K562 (cell line): ENCODE measurements at regions not wholly inside any gene's neighbourhood (a gene's known extent, or its start where the extent isn't known, plus 50 kb on each side); places are given as distances from the start of the nearest gene placed in this dataset.

Experiments
- ATAC-seq: fragments of 200-7000 bp; cut with Tn5 transposase; 3 replicates; pipeline ENCODE4 v1.9.1; 2020; ENCODE audit warnings: moderate library complexity
- BruUV-seq: library from RNA; stranded (reverse); fragments of 400-500 nt; replicated peaks from 2 replicates; lab custom pipeline; 2021; lab: Mats Ljungman, UMichigan
- CTCF ChIA-PET: fragments of 300-600 bp; formaldehyde crosslinking; extraction: SDS; loops from one replicate; lab custom pipeline; 2021; ENCODE audit warnings: low intra/inter-chr PET ratio; lab: Yijun Ruan, JAX
- POLR2A ChIA-PET: fragments of 300-600, 350-650 bp; sonication (Branson Sonifier 250); formaldehyde crosslinking; extraction: SDS; loops from one replicate; lab custom pipeline; 2021; ENCODE audit warnings: antibody characterized with exemption, inconsistent platforms; lab: Yijun Ruan, JAX
- DNase-seq, 4 experiments: peaks; one replicate each; pipeline versions ENCODE4 v3.0.0 to v3.0.0-alpha.2; 2011 to 2018; ENCODE audit warnings: low spot score in 3 of 4, mixed read lengths in 3 of 4; ENCODE audit errors: extremely low read depth in 1 of 4
- FAIRE-seq: peaks from 2 replicates; lab custom pipeline; 2011; peaks lifted over from hg19 to GRCh38; lab: Jason Lieb, UNC
- H2AFZ ChIP-seq: 2 replicates; pipeline ENCODE4 v1.6.0; 2011; ENCODE audit warnings: low read depth, low read length, control low read depth, inconsistent platforms
- H3K27ac ChIP-seq: fragments of 200-600 bp; 3 replicates; pipeline ENCODE4 v1.8.0; 2011; ENCODE audit warnings: low read depth, mild to moderate bottlenecking, control low read depth, inconsistent platforms, low read length, moderate library complexity, mixed read lengths; ENCODE audit errors: extremely low read depth
- H3K27me3 ChIP-seq, 2 experiments: fragments of 300-600 bp in 1 of 2; 2 replicates in 1 of 2; 3 replicates in 1 of 2; pipeline versions ENCODE4 v1.6.0 to v1.8.0; 2011; ENCODE audit warnings: inconsistent platforms in 2 of 2, low read length in 2 of 2, mild to moderate bottlenecking in 1 of 2, mixed read lengths in 1 of 2, moderate library complexity in 1 of 2; ENCODE audit not compliant: control insufficient read depth in 2 of 2, insufficient read depth in 2 of 2
- H3K36me3 ChIP-seq: fragments of 300-600 bp; 3 replicates; pipeline ENCODE4 v1.8.0; 2011; ENCODE audit warnings: mild to moderate bottlenecking, low read length, inconsistent platforms; ENCODE audit not compliant: control insufficient read depth, insufficient read depth
- H3K4me1 ChIP-seq, 2 experiments: fragments of 200-600 bp in 1 of 2; replicated peaks in 1 of 2; 2 replicates in 1 of 2; 3 replicates in 1 of 2; pipeline versions ENCODE4 v1.5.1 to v1.8.0; 2011; ENCODE audit warnings: inconsistent platforms in 2 of 2, low read length in 2 of 2, mild to moderate bottlenecking in 1 of 2, mixed read lengths in 1 of 2, moderate library complexity in 1 of 2; ENCODE audit not compliant: control insufficient read depth in 2 of 2, insufficient read depth in 2 of 2
- H3K4me2 ChIP-seq: 2 replicates; pipeline ENCODE4 v1.6.1; 2011; ENCODE audit warnings: low read length, control low read depth, inconsistent platforms, mixed read lengths; ENCODE audit not compliant: insufficient read depth
- H3K4me3 ChIP-seq: fragments of 200-600 bp; sonication (generic), shearing (Covaris generic); 2 replicates; pipeline ENCODE4 v1.5.1; 2016; ENCODE audit warnings: control low read depth, inconsistent platforms
- H3K79me2 ChIP-seq: fragments of 200-600 bp; 3 replicates; pipeline ENCODE4 v1.8.0; 2011; ENCODE audit warnings: low read length, inconsistent platforms; ENCODE audit not compliant: control insufficient read depth, insufficient read depth
- H3K9ac ChIP-seq, 2 experiments: 2 replicates each; pipeline versions ENCODE4 v1.6.0 to v1.6.1; 2011; ENCODE audit warnings: low read depth in 2 of 2, low read length in 2 of 2, control low read depth in 1 of 2, inconsistent platforms in 1 of 2, mild to moderate bottlenecking in 1 of 2, mixed read lengths in 1 of 2; ENCODE audit not compliant: insufficient read depth in 1 of 2
- H3K9me1 ChIP-seq: one replicate; pipeline ENCODE4 v1.6.0; 2011; ENCODE audit warnings: inconsistent platforms, mild to moderate bottlenecking, low read length, moderate library complexity; ENCODE audit not compliant: control insufficient read depth, insufficient read depth
- H3K9me3 ChIP-seq: replicated peaks from 2 replicates; pipeline ENCODE4 v1.5.1; 2011; ENCODE audit warnings: low read depth, low read length, inconsistent platforms; ENCODE audit not compliant: control insufficient read depth, insufficient read depth
- H4K20me1 ChIP-seq: replicated peaks from 2 replicates; pipeline ENCODE4 v1.6.1; 2011; ENCODE audit warnings: low read length, inconsistent platforms, mixed read lengths; ENCODE audit not compliant: control insufficient read depth, insufficient read depth
- ARNT ChIP-seq, 2 experiments: fragments of 450-650 bp; IDR thresholded peaks; 2 replicates each; pipeline ENCODE4 v1.6.1; 2016; ENCODE audit warnings: mild to moderate bottlenecking in 1 of 2
- DPF2 ChIP-seq: fragments of 450-650 bp; IDR thresholded peaks from 2 replicates; pipeline ENCODE4 v1.6.1; 2016
- MTA3 ChIP-seq: fragments of 450-650 bp; formaldehyde crosslinking; IDR thresholded peaks from 2 replicates; pipeline ENCODE4 v1.6.1; 2017; ENCODE audit warnings: mild to moderate bottlenecking, borderline replicate concordance
- RAD51 ChIP-seq: fragments of 450-650 bp; IDR thresholded peaks from 2 replicates; pipeline ENCODE4 v1.7.1; 2016; ENCODE audit warnings: low read depth, mild to moderate bottlenecking, borderline replicate concordance
- TGIF2 ChIP-seq: sonication (generic); formaldehyde crosslinking; IDR thresholded peaks from 2 replicates; pipeline ENCODE4 v1.8.1; 2022; ENCODE audit warnings: mild to moderate bottlenecking, missing genetic modification reagents, moderate library complexity
- TRIM28 ChIP-seq: fragments of 450-650 bp; IDR thresholded peaks from 2 replicates; pipeline ENCODE4 v1.6.1; 2017
- WGBS: fragments of 100-300 bp; shearing (Covaris generic); methylation state at CpG from one replicate; pipeline ENCODE4 v1.1.6; 2016; ENCODE audit warnings: low coverage, mixed read lengths; ENCODE audit not compliant: insufficient coverage; ENCODE audit errors: missing lambda C conversion rate; 5-methylcytosine and 5-hydroxymethylcytosine counted together
- in situ Hi-C: fragments of 300-500 bp; cut with MboI; formaldehyde crosslinking; loops from 4 replicates; pipeline ENCODE4 v1.15.0; 2018; ENCODE audit warnings: inconsistent platforms, mixed read lengths
- intact Hi-C: fragments of 100-400 bp; cut with micrococcal nuclease; formaldehyde crosslinking; loops from 2 replicates; pipeline ENCODE4 v1.14.2; 2022
- TF ChIP-seq, protein P1 (sequence below): sonication (generic); IDR thresholded peaks from 2 replicates; pipeline ENCODE4 v1.6.1; 2016
- TF ChIP-seq, protein P2 (sequence below): fragments of 250-450 bp; sonication (Bioruptor Pico); IDR thresholded peaks from 2 replicates; pipeline ENCODE4 v1.5.0; 2020; ENCODE audit warnings: mild to moderate bottlenecking

DNA sequence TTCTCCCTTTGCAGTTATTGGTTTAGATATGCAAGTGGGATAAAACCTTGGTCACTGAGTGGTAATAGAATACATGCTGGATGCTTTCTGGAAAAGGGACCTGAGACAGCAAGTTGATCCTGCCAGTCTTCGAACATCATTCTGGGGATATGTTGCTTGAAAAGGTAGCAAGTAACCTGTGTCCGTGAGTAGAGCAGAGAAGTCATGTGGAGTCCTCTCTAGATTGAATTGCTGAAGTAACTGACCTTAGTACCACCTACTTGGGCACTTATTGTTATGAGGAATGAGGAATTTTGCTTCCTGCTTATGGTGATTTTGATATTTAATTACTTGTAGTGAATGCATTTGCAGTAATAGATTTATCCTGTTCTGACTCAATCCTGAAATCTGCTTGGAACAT, 367.3 kb upstream of the IMPG1 start:
- intact Hi-C loops = no loop called here
- Histone ChIP-seq H3K27me3 (no peaks in the 10 kb centered on the region), H3K4me2 (no peak overlapping the region), H3K79me2 (no peaks in the 10 kb centered on the region), H3K27ac (no peak overlapping the region), H3K4me1 (no peaks in the 10 kb centered on the region), H3K9me1 (no peaks in the 10 kb centered on the region), H4K20me1 (no peaks in the 10 kb centered on the region), H3K4me3 (no peak overlapping the region), H3K36me3 (no peaks in the 10 kb centered on the region), H3K9me3 (no peaks in the 10 kb centered on the region; the same call in 1 of the 2 replicates), H3K9ac (no peak overlapping the region), H2AFZ (no peak overlapping the region)
- POLR2A ChIA-PET = no interaction called here
- CTCF ChIA-PET = no interaction called here
- in situ Hi-C loops = no loop called here
- 0% methylated on average over 2 of the region's 2 CpGs for WGBS
- TF ChIP-seq RAD51 = no peak
- TF ChIP-seq, protein P1, sequence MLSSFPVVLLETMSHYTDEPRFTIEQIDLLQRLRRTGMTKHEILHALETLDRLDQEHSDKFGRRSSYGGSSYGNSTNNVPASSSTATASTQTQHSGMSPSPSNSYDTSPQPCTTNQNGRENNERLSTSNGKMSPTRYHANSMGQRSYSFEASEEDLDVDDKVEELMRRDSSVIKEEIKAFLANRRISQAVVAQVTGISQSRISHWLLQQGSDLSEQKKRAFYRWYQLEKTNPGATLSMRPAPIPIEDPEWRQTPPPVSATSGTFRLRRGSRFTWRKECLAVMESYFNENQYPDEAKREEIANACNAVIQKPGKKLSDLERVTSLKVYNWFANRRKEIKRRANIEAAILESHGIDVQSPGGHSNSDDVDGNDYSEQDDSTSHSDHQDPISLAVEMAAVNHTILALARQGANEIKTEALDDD = no peak
- TF ChIP-seq, protein P2, sequence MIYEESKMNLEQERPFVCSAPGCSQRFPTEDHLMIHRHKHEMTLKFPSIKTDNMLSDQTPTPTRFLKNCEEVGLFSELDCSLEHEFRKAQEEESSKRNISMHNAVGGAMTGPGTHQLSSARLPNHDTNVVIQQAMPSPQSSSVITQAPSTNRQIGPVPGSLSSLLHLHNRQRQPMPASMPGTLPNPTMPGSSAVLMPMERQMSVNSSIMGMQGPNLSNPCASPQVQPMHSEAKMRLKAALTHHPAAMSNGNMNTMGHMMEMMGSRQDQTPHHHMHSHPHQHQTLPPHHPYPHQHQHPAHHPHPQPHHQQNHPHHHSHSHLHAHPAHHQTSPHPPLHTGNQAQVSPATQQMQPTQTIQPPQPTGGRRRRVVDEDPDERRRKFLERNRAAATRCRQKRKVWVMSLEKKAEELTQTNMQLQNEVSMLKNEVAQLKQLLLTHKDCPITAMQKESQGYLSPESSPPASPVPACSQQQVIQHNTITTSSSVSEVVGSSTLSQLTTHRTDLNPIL = no peak
- no peak for TF ChIP-seq ARNT (IDR thresholded peaks at IDR 0.05)
- no peak for TF ChIP-seq DPF2
- no peak for TF ChIP-seq MTA3
- no peak for TF ChIP-seq TRIM28
- no peak for TF ChIP-seq TGIF2
- FAIRE-seq (no peak), ATAC-seq (no peak), DNase-seq (no peak)
- BruUV-seq = no TSS peak
